Panc1 (cell line): ENCODE measurements at regions not wholly inside any gene's neighbourhood (a gene's known extent, or its start where the extent isn't known, plus 50 kb on each side); places are given as distances from the start of the nearest gene placed in this dataset.
"Not testable (repeated sequence)": the region's sequence is repeated elsewhere in the genome, so short reads cannot be mapped to it uniquely, and the experiment has no call there.

ENCODE experiments used
- ATAC-seq: fragments of 200-7000 bp; cut with Tn5 transposase; 2 replicates; pipeline ENCODE4 v1.9.1; 2020; ENCODE audit warnings: mild to moderate bottlenecking, moderate library complexity
- BruUV-seq: library from RNA; stranded (reverse); fragments of 400-500 nt; replicated peaks from 2 replicates; lab custom pipeline; 2021; lab: Mats Ljungman, UMichigan
- CTCF ChIA-PET: fragments of 300-600 bp; sonication (Branson Sonifier 250); formaldehyde crosslinking; loops from one replicate; lab custom pipeline; 2022; ENCODE audit warnings: antibody characterized with exemption; lab: Charles Lee
- POLR2A ChIA-PET: fragments of 300-600 bp; sonication (Branson Sonifier 250); formaldehyde crosslinking; loops from one replicate; lab custom pipeline; 2022; ENCODE audit warnings: antibody characterized with exemption; lab: Charles Lee
- DNase-seq: peaks from one replicate; pipeline ENCODE4 v3.0.0-alpha.2; 2010; ENCODE audit warnings: low read depth, low spot score
- H3K27ac ChIP-seq: 2 replicates; pipeline ENCODE4 v1.5.1; 2011; ENCODE audit warnings: mild to moderate bottlenecking, low read length, inconsistent platforms
- H3K27me3 ChIP-seq: fragments of 200-500 bp; sonication (Bioruptor generic); 2 replicates; pipeline ENCODE4 v1.6.0; 2014; ENCODE audit warnings: low read length, inconsistent platforms; ENCODE audit not compliant: control insufficient read depth, insufficient read depth
- H3K36me3 ChIP-seq: fragments of 200-500 bp; sonication (Bioruptor generic); 2 replicates; pipeline ENCODE4 v1.5.1; 2014; ENCODE audit warnings: inconsistent platforms, mild to moderate bottlenecking, low read length, moderate library complexity; ENCODE audit not compliant: control insufficient read depth, insufficient read depth
- H3K4me1 ChIP-seq: 2 replicates; pipeline ENCODE4 v1.5.1; 2011; ENCODE audit warnings: inconsistent platforms, mild to moderate bottlenecking, low read length, moderate library complexity; ENCODE audit not compliant: control insufficient read depth, insufficient read depth
- H3K4me3 ChIP-seq, 2 experiments: 2 replicates each; pipeline ENCODE4 v1.5.1; 2011 to 2012; ENCODE audit warnings: low read depth in 2 of 2, low read length in 2 of 2, mild to moderate bottlenecking in 2 of 2, inconsistent platforms in 1 of 2, moderate library complexity in 1 of 2
- H3K9me3 ChIP-seq: fragments of 200-500 bp; sonication (Bioruptor generic); 2 replicates; pipeline ENCODE4 v1.5.1; 2014; ENCODE audit warnings: low read depth, mild to moderate bottlenecking, inconsistent platforms, low read length, moderate library complexity; ENCODE audit not compliant: control insufficient read depth, insufficient read depth
- CTCF ChIP-seq: fragments of 450-650 bp; IDR thresholded peaks from 2 replicates; pipeline ENCODE4 v1.5.1; 2017; ENCODE audit warnings: mild to moderate bottlenecking
- POLR2AphosphoS5 ChIP-seq: IDR thresholded peaks from 2 replicates; pipeline ENCODE4 v1.6.1; 2012; ENCODE audit warnings: mild to moderate bottlenecking, low read depth, low read length, moderate library complexity
- REST ChIP-seq, 2 experiments: IDR thresholded peaks; 2 replicates each; pipeline ENCODE4 v1.6.1; 2011 to 2012; ENCODE audit warnings: low read depth in 2 of 2, control low read depth in 1 of 2, low read length in 1 of 2, mild to moderate bottlenecking in 1 of 2, moderate library complexity in 1 of 2; ENCODE audit not compliant: insufficient read depth in 1 of 2
- SIN3A ChIP-seq: IDR thresholded peaks from 2 replicates; pipeline ENCODE4 v1.6.1; 2012; ENCODE audit warnings: low read depth, mild to moderate bottlenecking, low read length, moderate library complexity, borderline replicate concordance; ENCODE audit not compliant: insufficient read depth
- TCF7L2 ChIP-seq: IDR thresholded peaks from 2 replicates; pipeline ENCODE4 v1.6.1; 2011; ENCODE audit warnings: mild to moderate bottlenecking, low read depth, low read length, inconsistent platforms
- in situ Hi-C: cut with HindIII; loops from 2 replicates; pipeline ENCODE4 v1.10.0; 2016; ENCODE audit warnings: low sequenced_read_pairs, low pct_unique_long_range_greater_than_20kb
- intact Hi-C: fragments of 100-400 bp; cut with micrococcal nuclease; formaldehyde crosslinking; loops from one replicate; pipeline ENCODE4 v1.10.0; 2022; ENCODE audit not compliant: unreplicated experiment

- ATAC-seq (no peak), DNase-seq (no peak)
- Histone ChIP-seq H3K27ac (no peak overlapping the region), H3K27me3 (no peaks in the 10 kb centered on the region), H3K9me3 (no peaks in the 10 kb centered on the region), H3K4me1 (peaks cover 7% of the 10 kb centered on the region; the same call in 1 of the 2 replicates), H3K36me3 (no peaks in the 10 kb centered on the region), H3K4me3 (no peak overlapping the region)
- no TSS peak for BruUV-seq
- TF ChIP-seq CTCF (no peak), POLR2AphosphoS5 (no peak), TCF7L2 (no peak), SIN3A (no peak)
- in situ Hi-C loops (no loop called here), intact Hi-C loops (no loop called here)
- ChIA-PET CTCF (no interaction called here), POLR2A (no interaction called here)
Measured at GRCh38 chr15:92848464-92848851, 51.7 kb upstream of the CHD2 start.

- Histone ChIP-seq H3K36me3 (no peaks in the 10 kb centered on the region), H3K4me1 (peaks cover 7% of the 10 kb centered on the region; the same call in 1 of the 2 replicates), H3K4me3 (no peak overlapping the region), H3K27me3 (no peaks in the 10 kb centered on the region), H3K9me3 (no peaks in the 10 kb centered on the region), H3K27ac (no peak overlapping the region)
- ChIA-PET POLR2A (interaction anchor here (0.6 kb wide), 1 partner anchor 33 kb away, joined by 3 read pairs; no protein-coding TSS in a partner anchor), CTCF (no interaction called here)
- ATAC-seq (no peak), DNase-seq (no peak)
- TF ChIP-seq POLR2AphosphoS5 (no peak), REST (IDR thresholded peaks at IDR 0.05; ENCODE audit: insufficient read depth in 1 of 2, low read depth in 2 of 2, low read length in 1 of 2) (no peak), TCF7L2 (no peak)
- BruUV-seq, result no TSS peak
- intact Hi-C loops, result no loop called here
- in situ Hi-C loops, result no loop called here
Measured at GRCh38 chr15:92848852-92849598, 51.1 kb upstream of the CHD2 start.

GRCh38 chr15:92850218-92850617 lies 49.9 kb upstream of the CHD2 start:
- BruUV-seq, H3K27ac ChIP-seq, H3K4me3 ChIP-seq, H3K9me3 ChIP-seq, intact Hi-C loops, ATAC-seq, H3K4me1 ChIP-seq, H3K27me3 ChIP-seq, H3K36me3 ChIP-seq, CTCF ChIA-PET, DNase-seq, POLR2A ChIA-PET, in situ Hi-C loops: not testable (repeated sequence)
